OCI-LY7 (cell line): ENCODE measurements at regions not wholly inside any gene's neighbourhood (a gene's known extent, or its start where the extent isn't known, plus 50 kb on each side); places are given as distances from the start of the nearest gene placed in this dataset.

Experiments used
- BruUV-seq: library from RNA; stranded (reverse); fragments of 400-500 nt; replicated peaks from 2 replicates; lab custom pipeline; 2021; lab: Mats Ljungman, UMichigan
- CTCF ChIA-PET: fragments of 300-600 bp; sonication (Branson Sonifier 250); formaldehyde crosslinking; loops from one replicate; lab custom pipeline; 2022; ENCODE audit warnings: antibody characterized with exemption; ENCODE audit not compliant: unreplicated experiment; lab: Charles Lee
- POLR2A ChIA-PET: fragments of 300-600 bp; sonication (Branson Sonifier 250); formaldehyde crosslinking; loops from one replicate; lab custom pipeline; 2022; ENCODE audit warnings: antibody characterized with exemption; lab: Charles Lee
- DNase-seq: peaks from one replicate; pipeline ENCODE4 v3.0.0-alpha.2; 2015; ENCODE audit warnings: low spot score
- H2AFZ ChIP-seq: fragments of 200-600 bp; sonication (generic), shearing (Covaris generic); 2 replicates; pipeline ENCODE4 v1.6.1; 2014; ENCODE audit warnings: mild to moderate bottlenecking, antibody characterized with exemption, low read length, moderate library complexity
- H3K27ac ChIP-seq: fragments of 200-600 bp; sonication (generic); 2 replicates; pipeline ENCODE4 v1.5.1; 2014; ENCODE audit warnings: mixed run types, low read depth, mild to moderate bottlenecking, moderate library complexity, low read length, inconsistent platforms; ENCODE audit not compliant: poor library complexity, severe bottlenecking
- H3K36me3 ChIP-seq: fragments of 200-600 bp; sonication (generic); 2 replicates; pipeline ENCODE4 v1.6.1; 2014; ENCODE audit warnings: mild to moderate bottlenecking, antibody characterized with exemption, low read length, moderate library complexity, mixed read lengths; ENCODE audit not compliant: insufficient read depth
- H3K4me1 ChIP-seq: fragments of 200-600 bp; sonication (generic); 2 replicates; pipeline ENCODE4 v1.5.1; 2014; ENCODE audit warnings: mild to moderate bottlenecking, low read length; ENCODE audit not compliant: insufficient read depth, poor library complexity, severe bottlenecking
- H3K4me2 ChIP-seq: fragments of 200-600 bp; sonication (generic); 2 replicates; pipeline ENCODE4 v1.6.1; 2014; ENCODE audit warnings: mild to moderate bottlenecking, low read length
- H3K4me3 ChIP-seq: fragments of 200-600 bp; sonication (generic); 2 replicates; pipeline ENCODE4 v1.5.1; 2014; ENCODE audit warnings: mild to moderate bottlenecking, low read depth, low read length; ENCODE audit not compliant: poor library complexity, severe bottlenecking
- H3K79me2 ChIP-seq: fragments of 200-600 bp; sonication (generic); 2 replicates; pipeline ENCODE4 v1.6.1; 2016; ENCODE audit warnings: low read depth, mild to moderate bottlenecking, low read length, moderate library complexity, mixed read lengths; ENCODE audit not compliant: insufficient read depth
- H3K9me2 ChIP-seq: fragments of 200-600 bp; sonication (generic); 2 replicates; pipeline ENCODE4 v1.6.1; 2016; ENCODE audit warnings: mild to moderate bottlenecking, low read length, mixed read lengths; ENCODE audit not compliant: insufficient read depth
- H3K9me3 ChIP-seq: fragments of 200-600 bp; sonication (generic); 2 replicates; pipeline ENCODE4 v1.6.1; 2014; ENCODE audit warnings: mild to moderate bottlenecking, mixed run types, low read length, mixed read lengths
- H4K20me1 ChIP-seq: fragments of 200-600 bp; sonication (generic); 2 replicates; pipeline ENCODE4 v1.6.1; 2014; ENCODE audit warnings: mild to moderate bottlenecking, antibody characterized with exemption, low read length, moderate library complexity, mixed read lengths; ENCODE audit not compliant: insufficient read depth
- EZH2phosphoT487 ChIP-seq: fragments of 200-600 bp; sonication (generic); IDR thresholded peaks from 2 replicates; pipeline ENCODE4 v1.6.1; 2018; ENCODE audit warnings: low read depth, borderline replicate concordance, mild to moderate bottlenecking, mixed run types, antibody characterized with exemption, low read length, moderate library complexity, mixed read lengths
- intact Hi-C: fragments of 100-400 bp; cut with micrococcal nuclease; formaldehyde crosslinking; loops from one replicate; pipeline ENCODE4 v1.10.0; 2022; ENCODE audit not compliant: unreplicated experiment
- TF ChIP-seq, protein P1 (sequence below): fragments of 200-600 bp; sonication (generic); conservative IDR thresholded peaks from 2 replicates; pipeline ENCODE4 v1.5.1; 2014; ENCODE audit warnings: mild to moderate bottlenecking, antibody characterized with exemption, low read length, moderate library complexity, mixed read lengths

DNA sequence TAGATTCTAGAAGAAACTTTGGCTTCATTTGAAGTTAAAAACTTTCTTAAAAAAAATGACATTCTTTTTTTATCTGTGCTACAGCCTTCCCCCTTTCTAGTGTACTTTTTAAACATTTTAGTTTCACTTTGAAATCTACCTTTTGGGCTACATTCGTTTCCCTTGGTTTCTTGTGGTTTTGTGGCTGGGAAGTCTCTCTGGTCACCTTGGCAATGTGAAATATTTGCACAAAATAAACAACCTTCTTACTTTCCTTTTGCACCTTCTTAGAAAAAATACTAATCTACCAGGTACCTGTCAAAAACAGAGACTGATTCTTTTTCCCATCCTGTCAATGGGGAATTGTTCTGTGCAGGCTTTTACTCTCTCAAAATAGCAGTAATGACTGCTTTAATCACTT lies 350.2 kb downstream of the GATA3 start:
- POLR2A ChIA-PET: no interaction called here
- Histone ChIP-seq H3K27ac (no peak overlapping the region), H3K36me3 (no peaks in the 10 kb centered on the region), H4K20me1 (no peaks in the 10 kb centered on the region), H3K9me3 (no peaks in the 10 kb centered on the region), H2AFZ (no peak overlapping the region), H3K4me1 (no peaks in the 10 kb centered on the region), H3K4me2 (no peak overlapping the region), H3K79me2 (no peaks in the 10 kb centered on the region), H3K4me3 (no peak overlapping the region), H3K9me2 (no peaks in the 10 kb centered on the region)
- no peak for DNase-seq
- no TSS peak for BruUV-seq
- TF ChIP-seq, protein P1, sequence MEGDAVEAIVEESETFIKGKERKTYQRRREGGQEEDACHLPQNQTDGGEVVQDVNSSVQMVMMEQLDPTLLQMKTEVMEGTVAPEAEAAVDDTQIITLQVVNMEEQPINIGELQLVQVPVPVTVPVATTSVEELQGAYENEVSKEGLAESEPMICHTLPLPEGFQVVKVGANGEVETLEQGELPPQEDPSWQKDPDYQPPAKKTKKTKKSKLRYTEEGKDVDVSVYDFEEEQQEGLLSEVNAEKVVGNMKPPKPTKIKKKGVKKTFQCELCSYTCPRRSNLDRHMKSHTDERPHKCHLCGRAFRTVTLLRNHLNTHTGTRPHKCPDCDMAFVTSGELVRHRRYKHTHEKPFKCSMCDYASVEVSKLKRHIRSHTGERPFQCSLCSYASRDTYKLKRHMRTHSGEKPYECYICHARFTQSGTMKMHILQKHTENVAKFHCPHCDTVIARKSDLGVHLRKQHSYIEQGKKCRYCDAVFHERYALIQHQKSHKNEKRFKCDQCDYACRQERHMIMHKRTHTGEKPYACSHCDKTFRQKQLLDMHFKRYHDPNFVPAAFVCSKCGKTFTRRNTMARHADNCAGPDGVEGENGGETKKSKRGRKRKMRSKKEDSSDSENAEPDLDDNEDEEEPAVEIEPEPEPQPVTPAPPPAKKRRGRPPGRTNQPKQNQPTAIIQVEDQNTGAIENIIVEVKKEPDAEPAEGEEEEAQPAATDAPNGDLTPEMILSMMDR: no peak
- TF ChIP-seq EZH2phosphoT487: no peak
- CTCF ChIA-PET: no interaction called here
- intact Hi-C loops: no loop called here

DNA sequence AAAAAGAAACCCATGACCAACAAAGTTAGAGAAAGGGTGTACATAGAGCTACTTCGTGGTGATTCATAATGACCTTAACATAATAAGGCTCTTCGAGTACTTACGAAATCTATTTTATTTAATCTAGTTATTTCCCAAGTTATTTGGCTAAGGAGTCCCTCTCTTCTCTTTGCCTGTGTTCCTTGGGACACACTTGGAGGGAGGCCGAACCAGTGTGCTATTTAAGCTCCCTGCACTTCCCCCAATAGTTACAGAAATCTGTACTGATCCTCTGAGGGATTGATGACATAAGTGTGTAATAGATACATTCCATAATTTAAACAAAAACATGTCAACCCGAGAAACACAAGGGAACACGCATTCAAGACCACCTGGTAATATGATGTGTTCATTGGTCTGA lies 351.1 kb downstream of the GATA3 start:
- no peak overlapping the region for H3K4me2 ChIP-seq
- ChIA-PET CTCF (no interaction called here), POLR2A (no interaction called here)
- no peaks in the 10 kb centered on the region for H3K4me1 ChIP-seq
- H2AFZ ChIP-seq: no peak overlapping the region
- no peaks in the 10 kb centered on the region for H3K79me2 ChIP-seq
- H3K4me3 ChIP-seq: no peak overlapping the region
- no peak for DNase-seq
- no peaks in the 10 kb centered on the region for H3K36me3 ChIP-seq
- no TSS peak for BruUV-seq
- no peaks in the 10 kb centered on the region for H3K9me3 ChIP-seq
- H3K27ac ChIP-seq: no peak overlapping the region
- no peak for TF ChIP-seq EZH2phosphoT487
- TF ChIP-seq, protein P1: no peak
- intact Hi-C loops: no loop called here
- no peaks in the 10 kb centered on the region for H3K9me2 ChIP-seq
- H4K20me1 ChIP-seq: no peaks in the 10 kb centered on the region

DNA sequence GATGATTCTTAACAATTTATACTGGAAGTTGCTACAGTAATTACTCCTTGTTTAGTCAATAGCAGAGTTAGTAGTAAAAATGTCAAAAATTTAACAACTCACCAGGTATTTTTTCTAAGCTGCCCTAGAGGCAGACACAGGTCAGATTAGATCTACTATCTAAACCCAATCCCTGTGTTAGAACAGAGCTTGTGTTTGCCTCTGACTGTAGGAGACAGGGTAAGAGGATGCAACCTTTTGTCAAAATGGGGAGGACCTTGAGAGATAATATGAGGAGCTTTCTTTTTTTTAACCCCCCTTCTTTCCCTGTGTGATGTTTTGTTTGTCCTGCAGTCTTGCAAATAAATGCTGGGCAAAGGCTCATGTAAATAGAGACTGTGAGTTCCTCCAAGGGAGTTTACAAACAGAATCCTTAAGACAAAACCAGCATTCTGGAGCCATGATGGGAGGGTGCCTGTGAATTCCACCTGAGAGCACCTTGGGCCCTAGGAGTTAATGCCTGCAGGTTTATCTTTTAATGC lies 353.1 kb downstream of the GATA3 start:
- intact Hi-C loops: no loop called here
- no TSS peak for BruUV-seq
- CTCF ChIA-PET: no interaction called here

More for the DNA sequence above, 353.1 kb downstream of the GATA3 start:
- TF ChIP-seq EZH2phosphoT487: no peak
- TF ChIP-seq, protein P1: no peak
- Histone ChIP-seq H3K4me3 (no peak overlapping the region), H2AFZ (no peak overlapping the region), H3K27ac (no peak overlapping the region), H4K20me1 (no peaks in the 10 kb centered on the region), H3K9me3 (no peaks in the 10 kb centered on the region), H3K36me3 (no peaks in the 10 kb centered on the region), H3K79me2 (no peaks in the 10 kb centered on the region), H3K4me2 (no peak overlapping the region), H3K9me2 (no peaks in the 10 kb centered on the region), H3K4me1 (no peaks in the 10 kb centered on the region)
- POLR2A ChIA-PET: no interaction called here
- no peak for DNase-seq
